AG04450 (cell line): ENCODE measurements at regions not wholly inside any gene's neighbourhood (a gene's known extent, or its start where the extent isn't known, plus 50 kb on each side); places are given as distances from the start of the nearest gene placed in this dataset.

ENCODE experiments used
- CTCF ChIA-PET: fragments of 300-600, 350-600 bp; formaldehyde crosslinking; extraction: SDS; loops from one replicate; lab custom pipeline; 2022; ENCODE audit warnings: antibody characterized with exemption, inconsistent platforms; lab: Charles Lee
- POLR2A ChIA-PET: fragments of 350-600 bp; formaldehyde crosslinking; extraction: SDS; loops from one replicate; lab custom pipeline; 2021; ENCODE audit warnings: antibody characterized with exemption, inconsistent platforms; lab: Yijun Ruan, JAX
- DNase-seq: peaks from one replicate; pipeline ENCODE4 v3.0.0-alpha.2; 2011; ENCODE audit warnings: low read depth, low spot score
- H3K27ac ChIP-seq: one replicate; pipeline ENCODE4 v1.5.1; 2012; ENCODE audit warnings: low read depth, low read length, control low read depth
- H3K27me3 ChIP-seq: one replicate; pipeline ENCODE4 v1.6.0; 2012; ENCODE audit warnings: low read length; ENCODE audit not compliant: control insufficient read depth, insufficient read depth
- H3K4me3 ChIP-seq: 2 replicates; pipeline ENCODE4 v1.5.1; 2011; ENCODE audit warnings: mild to moderate bottlenecking, low read depth, low read length, control low read depth
- H3K9me3 ChIP-seq: 2 replicates; pipeline ENCODE4 v1.5.1; 2012; ENCODE audit warnings: low read length; ENCODE audit not compliant: control insufficient read depth, insufficient read depth
- CTCF ChIP-seq: IDR thresholded peaks from 2 replicates; pipeline ENCODE4 v1.5.1; 2011; ENCODE audit warnings: low read depth, low read length, control low read depth, inconsistent platforms

DNA sequence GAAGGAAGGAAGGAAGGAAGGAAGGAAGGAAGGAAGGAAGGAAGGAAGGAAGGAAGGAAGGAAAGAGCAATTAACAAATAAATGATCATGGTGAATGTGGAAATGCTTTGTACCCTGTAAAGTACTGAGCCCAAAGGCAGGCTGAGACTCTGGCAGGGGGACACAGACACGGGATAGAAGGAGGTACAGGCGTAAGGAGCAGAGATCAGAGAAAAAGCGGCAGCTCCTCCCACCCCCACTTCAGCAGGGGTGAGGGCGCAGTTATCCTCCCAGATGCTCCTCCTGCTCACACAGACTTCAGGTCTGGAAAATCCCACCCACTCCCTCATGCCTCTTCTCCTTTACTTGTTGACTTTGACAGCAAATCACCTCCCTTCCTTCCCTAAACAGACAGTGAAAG lies 464.5 kb downstream of the MATN1 start:
- Histone ChIP-seq H3K27ac (no peak overlapping the region), H3K27me3 (no peaks in the 10 kb centered on the region), H3K4me3 (no peak overlapping the region), H3K9me3 (no peaks in the 10 kb centered on the region)
- no peak for TF ChIP-seq CTCF
- DNase-seq: no peak
- ChIA-PET CTCF (no interaction called here), POLR2A (no interaction called here)

- H3K4me3 ChIP-seq: no peak overlapping the region
- H3K27me3 ChIP-seq: no peaks in the 10 kb centered on the region
- ChIA-PET CTCF (no interaction called here), POLR2A (no interaction called here)
- H3K9me3 ChIP-seq: no peaks in the 10 kb centered on the region
- no peak for TF ChIP-seq CTCF
- DNase-seq: no peak
- no peak overlapping the region for H3K27ac ChIP-seq
Observed at GRCh38 chr1:30258471-30258870, 464.9 kb downstream of the MATN1 start.

DNA sequence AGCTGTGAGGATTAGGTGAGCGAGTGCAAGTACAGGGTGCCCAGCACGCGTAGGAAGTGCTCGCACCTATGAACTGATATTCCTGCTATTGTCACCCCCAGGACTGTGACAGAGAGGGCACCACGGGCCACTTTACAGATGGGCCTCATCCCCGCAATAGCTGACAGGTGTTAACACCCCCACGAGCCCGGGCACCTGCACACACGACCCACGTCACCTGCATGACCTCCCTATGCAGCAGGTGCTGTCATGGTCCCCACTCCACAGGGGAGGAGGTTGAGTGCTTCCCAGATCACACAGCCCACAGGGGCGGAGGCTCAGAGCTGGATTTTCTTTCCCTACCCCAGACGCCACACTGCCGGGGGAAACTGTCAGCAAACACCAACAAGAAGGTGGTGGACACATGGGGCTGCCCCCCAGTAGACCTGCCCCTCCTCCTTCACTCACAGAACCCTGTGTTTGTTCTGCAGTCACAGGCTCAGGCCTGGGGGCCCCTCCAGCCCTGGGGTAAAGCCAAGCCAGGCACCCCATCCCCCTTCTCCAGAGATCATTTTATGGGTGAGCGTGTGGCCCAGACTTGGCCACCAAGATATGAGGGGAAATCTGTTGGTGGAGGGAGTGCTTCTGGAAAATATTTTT lies 465.5 kb downstream of the MATN1 start:
- Histone ChIP-seq H3K27ac (no peak overlapping the region), H3K27me3 (no peaks in the 10 kb centered on the region), H3K4me3 (no peak overlapping the region), H3K9me3 (no peaks in the 10 kb centered on the region)
- DNase-seq: no peak
- POLR2A ChIA-PET: no interaction called here
- CTCF ChIA-PET: no interaction called here
- no peak for TF ChIP-seq CTCF

DNA sequence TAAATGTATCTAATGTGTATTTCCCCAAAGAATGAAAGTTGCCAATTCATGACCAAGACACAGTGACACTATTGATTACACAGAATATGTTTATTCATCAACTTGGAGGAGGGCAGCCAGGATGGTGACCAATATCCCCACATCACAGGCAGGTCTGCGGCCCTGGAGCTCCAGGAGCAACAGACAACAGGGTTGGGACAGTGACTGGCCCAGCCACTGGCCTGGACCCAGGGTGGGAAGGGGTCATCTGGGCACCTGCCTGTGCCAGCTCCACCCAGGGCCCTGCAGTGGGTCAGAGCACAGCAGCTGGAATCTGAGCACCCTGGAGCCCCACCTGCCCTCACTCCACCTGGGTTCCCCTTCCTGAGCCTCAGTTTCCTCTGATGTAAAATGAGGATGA lies 466.1 kb downstream of the MATN1 start:
- no peak overlapping the region for H3K4me3 ChIP-seq
- H3K27ac ChIP-seq: no peak overlapping the region
- H3K9me3 ChIP-seq: no peaks in the 10 kb centered on the region
- TF ChIP-seq CTCF: no peak
- DNase-seq: no peak
- CTCF ChIA-PET: no interaction called here
- H3K27me3 ChIP-seq: no peaks in the 10 kb centered on the region
- POLR2A ChIA-PET: no interaction called here

- DNase-seq: no peak
- ChIA-PET CTCF (no interaction called here), POLR2A (no interaction called here)
- no peak overlapping the region for H3K4me3 ChIP-seq
- no peak overlapping the region for H3K27ac ChIP-seq
- no peaks in the 10 kb centered on the region for H3K9me3 ChIP-seq
- H3K27me3 ChIP-seq: no peaks in the 10 kb centered on the region
- TF ChIP-seq CTCF: no peak
Observed at GRCh38 chr1:30256911-30257310, 466.5 kb downstream of the MATN1 start.
